ENCODE measurements at regions not wholly inside any gene's neighbourhood (a gene's known extent, or its start where the extent isn't known, plus 50 kb on each side); places are given as distances from the start of the nearest gene placed in this dataset.

- peaks cover 3% of the 10 kb centered on the region; the same call in 1 of the 2 replicates for H3K9me1 ChIP-seq (ENCODE audit: insufficient read depth, low read length)
- no peak for TF ChIP-seq MXI1 (IDR thresholded peaks at IDR 0.05; ENCODE audit: borderline replicate concordance, low read depth, low read length)
- TF ChIP-seq BHLHE40 (IDR thresholded peaks at IDR 0.05; ENCODE audit: low read depth, low read length), result no peak
- TF ChIP-seq POLR2A (IDR thresholded peaks at IDR 0.05; ENCODE audit: low read depth, low read length), result no peak
- TF ChIP-seq FOS (IDR thresholded peaks at IDR 0.05; ENCODE audit: low read depth, low read length), result no peak
- peak overlapping the region; percentile 13 for H2AK9ac ChIP-seq (replicated peaks; ENCODE audit: low read depth, low read length, poor library complexity)
- H2BK15ac ChIP-seq (ENCODE audit: low read depth, low read length), result no peak overlapping the region
- no TSS peak for BruUV-seq (replicated peaks)
- H3K9ac ChIP-seq (ENCODE audit: low read depth, low read length), result no peak overlapping the region
- H2AFZ ChIP-seq (replicated peaks; ENCODE audit: low read length, poor library complexity), result peak overlapping the region; percentile 10
- no peak overlapping the region for H2AK5ac ChIP-seq (ENCODE audit: low read depth, low read length)
- intact Hi-C loops (cut with micrococcal nuclease) (no loop called here), in situ Hi-C loops (cut with MboI; ENCODE audit: low sequenced_read_pairs) (no loop called here), dilution Hi-C loops (cut with HindIII; ENCODE audit: low sequenced_read_pairs, unreplicated experiment) (no loop called here)
- no peak overlapping the region for H2BK120ac ChIP-seq (ENCODE audit: low read depth, low read length)
- no peaks in the 10 kb centered on the region; the same call in 1 of the 2 replicates for H4K20me1 ChIP-seq (ENCODE audit: insufficient read depth, low read length)
- no peak overlapping the region for H4K91ac ChIP-seq (ENCODE audit: insufficient read depth, low read depth, low read length)
- peaks cover 72% of the 10 kb centered on the region for H3K27me3 ChIP-seq (ENCODE audit: control insufficient read depth, insufficient read depth, low read length)
- ATAC-seq (ENCODE audit: low read depth) (no peak), DNase-seq (no peak)
- H2BK5ac ChIP-seq (ENCODE audit: low read depth, low read length, poor library complexity, severe bottlenecking), result no peak overlapping the region
- ChIA-PET CTCF (no interaction called here), POLR2A (ENCODE audit: unreplicated experiment) (no interaction called here)
- H3K18ac ChIP-seq (ENCODE audit: low read depth, low read length), result no peak overlapping the region
- no peak overlapping the region for H2BK20ac ChIP-seq (ENCODE audit: low read depth, low read length)
- H4K8ac ChIP-seq (ENCODE audit: low read depth in 2 of 2, low read length in 2 of 2), result no peak overlapping the region
- no peak overlapping the region for H3K4ac ChIP-seq (ENCODE audit: low read depth, low read length)
- no peaks in the 10 kb centered on the region for H3K4me1 ChIP-seq (ENCODE audit: control insufficient read depth, insufficient read depth, low read length)
- WGBS, 2 experiments (ENCODE audit: extremely low coverage in 2 of 2, insufficient read length in 1 of 2), result 75% methylated on average over 6 of the region's 6 CpGs; no CpG with 5 or more reads in 1 of the 2 experiments
- no peak overlapping the region for H3K14ac ChIP-seq (replicated peaks; ENCODE audit: low read depth, low read length)
- no peak overlapping the region for H4K5ac ChIP-seq (ENCODE audit: low read depth, low read length)
- H3K56ac ChIP-seq (ENCODE audit: extremely low read depth, insufficient read depth, low read length), result no peak overlapping the region
- H3K23ac ChIP-seq (ENCODE audit: low read depth, low read length), result no peak overlapping the region
- no peaks in the 10 kb centered on the region for H3K79me1 ChIP-seq (ENCODE audit: low read depth in 1 of 2, low read length in 2 of 2)
- no peak overlapping the region for H3K27ac ChIP-seq (ENCODE audit: insufficient read depth, low read length)
- H3K4me3 ChIP-seq (ENCODE audit: insufficient read depth, low read depth, low read length), result no peak overlapping the region
- H3K36me3 ChIP-seq (ENCODE audit: control insufficient read depth, insufficient read depth, low read length), result no peaks in the 10 kb centered on the region
- no peak overlapping the region for H3K4me2 ChIP-seq (ENCODE audit: low read depth, low read length)
- no peaks in the 10 kb centered on the region; the same call in 1 of the 2 replicates for H3K9me3 ChIP-seq (ENCODE audit: control insufficient read depth, insufficient read depth, low read length)
Measured at GRCh38 chr15:69661446-69661845, 208.8 kb downstream of the RPLP1 start.
